ENCODE measurements at regions not wholly inside any gene's neighbourhood (a gene's known extent, or its start where the extent isn't known, plus 50 kb on each side); places are given as distances from the start of the nearest gene placed in this dataset.

- TF ChIP-seq CHD7 (IDR thresholded peaks at IDR 0.05; ENCODE audit: insufficient replicate concordance, low read length) (no peak), JUND (IDR thresholded peaks at IDR 0.05; ENCODE audit: low read length) (no peak), JUN (IDR thresholded peaks at IDR 0.05; ENCODE audit: low read depth, low read length) (no peak)
These were observed 86.5 kb downstream of the MTRR start (continued) for GRCh38 chr5:7955476-7955875.

Measured in H1 (cell line).